CD4-positive, alpha-beta T cell (primary cell): ENCODE measurements at regions not wholly inside any gene's neighbourhood (a gene's known extent, or its start where the extent isn't known, plus 50 kb on each side); places are given as distances from the start of the nearest gene placed in this dataset.

Experiments
- ATAC-seq: fragments of 200-7000 bp; cut with Tn5 transposase; one replicate; pipeline ENCODE4 v1.10.0; 2022; ENCODE audit warnings: mild to moderate bottlenecking; ENCODE audit not compliant: poor library complexity
- CTCF ChIA-PET: fragments of 350-600 bp; sonication (Branson Sonifier 250); formaldehyde crosslinking; loops from one replicate; lab custom pipeline; 2021; ENCODE audit warnings: antibody characterized with exemption, inconsistent platforms; lab: Charles Lee
- POLR2A ChIA-PET: fragments of 350-600 bp; sonication (Branson Sonifier 250); formaldehyde crosslinking; loops from one replicate; lab custom pipeline; 2021; ENCODE audit warnings: antibody characterized with exemption, inconsistent platforms; lab: Charles Lee
- DNase-seq, 14 experiments: peaks; one replicate each; pipeline ENCODE4 v3.0.0-alpha.2; 2013 to 2020; ENCODE audit warnings: mixed read lengths in 2 of 14
- H3K27ac ChIP-seq, 2 donors: one replicate each; pipeline versions ENCODE4 v1.5.1 to v1.7.0; 2013; ENCODE audit warnings: low read length in 2 of 2, low read depth in 1 of 2, mild to moderate bottlenecking in 1 of 2
- H3K27me3 ChIP-seq, 2 experiments: 1 replicate in 1 of 2; 2 replicates in 1 of 2; pipeline versions ENCODE4 v1.6.1 to v1.7.0; 2013; ENCODE audit warnings: low read length in 2 of 2, control low read depth in 1 of 2, mild to moderate bottlenecking in 1 of 2, moderate library complexity in 1 of 2; ENCODE audit not compliant: insufficient read depth in 2 of 2, control insufficient read depth in 1 of 2
- H3K36me3 ChIP-seq: one replicate; pipeline ENCODE4 v1.6.1; 2013; ENCODE audit warnings: low read length, control low read depth; ENCODE audit not compliant: insufficient read depth
- H3K4me1 ChIP-seq: one replicate; pipeline ENCODE4 v1.6.1; 2013; ENCODE audit warnings: low read length, control low read depth; ENCODE audit not compliant: insufficient read depth
- H3K4me3 ChIP-seq: one replicate; pipeline ENCODE4 v1.5.1; 2013; ENCODE audit warnings: mild to moderate bottlenecking, low read length, moderate library complexity
- H3K9me3 ChIP-seq, 2 experiments: 1 replicate in 1 of 2; 2 replicates in 1 of 2; pipeline versions ENCODE4 v1.6.1 to v1.7.0; 2013; ENCODE audit warnings: low read length in 2 of 2, mild to moderate bottlenecking in 2 of 2, control low read depth in 1 of 2, moderate library complexity in 1 of 2; ENCODE audit not compliant: control insufficient read depth in 1 of 2, insufficient read depth in 1 of 2
- H3K27ac Mint-ChIP-seq: one replicate; pipeline ENCODE4 v1.8.0; 2020; ENCODE audit warnings: mixed read lengths
- H3K27me3 Mint-ChIP-seq: one replicate; pipeline ENCODE4 v1.8.0; 2021; ENCODE audit warnings: mixed read lengths
- H3K36me3 Mint-ChIP-seq: one replicate; pipeline ENCODE4 v1.8.0; 2021; ENCODE audit warnings: low read depth, mixed read lengths
- H3K4me1 Mint-ChIP-seq: one replicate; pipeline ENCODE4 v1.8.0; 2021; ENCODE audit warnings: low read depth, mixed read lengths
- H3K4me3 Mint-ChIP-seq: one replicate; pipeline ENCODE4 v1.8.0; 2020; ENCODE audit warnings: mild to moderate bottlenecking, mixed read lengths
- H3K9me3 Mint-ChIP-seq: one replicate; pipeline ENCODE4 v1.8.0; 2020; ENCODE audit warnings: mixed read lengths
- CTCF ChIP-seq: fragments of 200-600 bp; IDR thresholded peaks from one replicate; pipeline ENCODE4 v1.8.0; 2022; ENCODE audit warnings: antibody characterized with exemption, mild to moderate bottlenecking
- intact Hi-C, 2 experiments: fragments of 100-400 bp; cut with DNase I in 1 of 2; cut with micrococcal nuclease in 1 of 2; formaldehyde crosslinking; loops; one replicate each; pipeline versions ENCODE4 v1.15.1 to v1.9.0; 2023 to 2025; cut with DNase I, micrococcal nuclease

GRCh38 chr18:53745986-53746385 is 478.5 kb downstream of the MBD2 start:
- ChIA-PET POLR2A (no interaction called here), CTCF (no interaction called here)
- ATAC-seq (no peak), DNase-seq (no peak)
- intact Hi-C loops: no loop called here
- no peak overlapping the region for H3K4me3 ChIP-seq
- H3K36me3 Mint-ChIP-seq: no peaks in the 10 kb centered on the region
- peaks cover 0 to 4% of the 10 kb centered on the region in 2 experiments for H3K9me3 ChIP-seq
- no peak overlapping the region for H3K27ac Mint-ChIP-seq
- no peak overlapping the region for H3K27ac ChIP-seq
- H3K36me3 ChIP-seq: no peaks in the 10 kb centered on the region
- no peaks in the 10 kb centered on the region for H3K4me1 ChIP-seq
- no peaks in the 10 kb centered on the region for H3K27me3 ChIP-seq
- no peak for TF ChIP-seq CTCF
- H3K4me1 Mint-ChIP-seq: no peaks in the 10 kb centered on the region
- no peaks in the 10 kb centered on the region for H3K27me3 Mint-ChIP-seq
- peaks cover 2% of the 10 kb centered on the region for H3K9me3 Mint-ChIP-seq
- H3K4me3 Mint-ChIP-seq: no peak overlapping the region

- Histone ChIP-seq H3K9me3 (peaks cover 0 to 4% of the 10 kb centered on the region in 2 experiments), H3K36me3 (no peaks in the 10 kb centered on the region), H3K4me1 (no peaks in the 10 kb centered on the region), H3K27ac (no peak overlapping the region), H3K4me3 (no peak overlapping the region), H3K27me3 (no peaks in the 10 kb centered on the region)
- ChIA-PET CTCF (no interaction called here), POLR2A (no interaction called here)
- peaks cover 2% of the 10 kb centered on the region for H3K9me3 Mint-ChIP-seq
- intact Hi-C loops: no loop called here
- no peak for ATAC-seq
- no peak for TF ChIP-seq CTCF
- H3K4me3 Mint-ChIP-seq: no peak overlapping the region
- no peak overlapping the region for H3K27ac Mint-ChIP-seq
- no peaks in the 10 kb centered on the region for H3K36me3 Mint-ChIP-seq
- no peaks in the 10 kb centered on the region for H3K4me1 Mint-ChIP-seq
- H3K27me3 Mint-ChIP-seq: no peaks in the 10 kb centered on the region
- DNase-seq: no peak
Measured at GRCh38 chr18:53745224-53745967, 479.1 kb downstream of the MBD2 start.

GRCh38 chr18:53739700-53740099 is 484.8 kb downstream of the MBD2 start:
- Mint-ChIP-seq H3K27ac (no peak overlapping the region), H3K36me3 (no peaks in the 10 kb centered on the region), H3K4me3 (no peak overlapping the region), H3K9me3 (peaks cover 4% of the 10 kb centered on the region), H3K4me1 (no peaks in the 10 kb centered on the region), H3K27me3 (no peaks in the 10 kb centered on the region)
- Histone ChIP-seq H3K27ac (no peak overlapping the region), H3K9me3 (no peaks in the 10 kb centered on the region), H3K36me3 (no peaks in the 10 kb centered on the region), H3K4me1 (no peaks in the 10 kb centered on the region), H3K4me3 (no peak overlapping the region), H3K27me3 (no peaks in the 10 kb centered on the region)
- intact Hi-C loops: no loop called here
- POLR2A ChIA-PET: no interaction called here
- no peak for TF ChIP-seq CTCF
- ATAC-seq (no peak), DNase-seq (no peak)
- CTCF ChIA-PET: no interaction called here
